Left ventricle myocardium inferior (tissue), 1 donor: ENCODE measurements at regions not wholly inside any gene's neighbourhood (a gene's known extent, or its start where the extent isn't known, plus 50 kb on each side); places are given as distances from the start of the nearest gene placed in this dataset.

ENCODE experiments used
- DNase-seq: peaks from one replicate; pipeline ENCODE4 v3.0.0-alpha.2; 2020
- H3K27ac ChIP-seq: fragments of 200-600 bp; replicated peaks from 2 replicates; pipeline ENCODE4 v1.8.0; 2021
- H3K27me3 ChIP-seq: fragments of 200-600 bp; 2 replicates; pipeline ENCODE4 v1.8.0; 2021; ENCODE audit warnings: low read depth
- H3K36me3 ChIP-seq: fragments of 200-600 bp; 2 replicates; pipeline ENCODE4 v1.8.0; 2021
- H3K4me1 ChIP-seq: fragments of 200-600 bp; 2 replicates; pipeline ENCODE4 v1.8.0; 2021
- H3K4me3 ChIP-seq: fragments of 200-600 bp; 2 replicates; pipeline ENCODE4 v1.8.0; 2021; ENCODE audit warnings: mild to moderate bottlenecking, moderate library complexity
- H3K9me3 ChIP-seq: fragments of 200-600 bp; replicated peaks from 2 replicates; pipeline ENCODE4 v1.8.0; 2021
- CTCF ChIP-seq: fragments of 200-600 bp; IDR thresholded peaks from 2 replicates; pipeline ENCODE4 v1.8.0; 2021; ENCODE audit warnings: antibody characterized with exemption, mild to moderate bottlenecking, borderline replicate concordance
- intact Hi-C: fragments of 100-400 bp; cut with micrococcal nuclease; formaldehyde crosslinking; loops from one replicate; pipeline ENCODE4 v1.11.0; 2022
- donor health status: DM: no; HTN: yes; CAD: no; lungs with severe emphysema.

- peaks cover under 1% of the 10 kb centered on the region for H3K27me3 ChIP-seq
- H3K9me3 ChIP-seq = no peaks in the 10 kb centered on the region
- H3K4me1 ChIP-seq = no peaks in the 10 kb centered on the region
- H3K4me3 ChIP-seq = no peak overlapping the region
- intact Hi-C loops = no loop called here
- no peak for TF ChIP-seq CTCF
- no peak overlapping the region for H3K27ac ChIP-seq
- DNase-seq = no peak
- no peaks in the 10 kb centered on the region for H3K36me3 ChIP-seq
Observed at GRCh38 chr1:55524006-55524405, 308.8 kb upstream of the USP24 start.

GRCh38 chr1:55522982-55523381 is 307.8 kb upstream of the USP24 start:
- TF ChIP-seq CTCF = no peak

GRCh38 chr1:55522353-55522903 is 307.3 kb upstream of the USP24 start:
- Histone ChIP-seq H3K36me3 (no peaks in the 10 kb centered on the region), H3K4me1 (no peaks in the 10 kb centered on the region), H3K9me3 (no peaks in the 10 kb centered on the region), H3K27ac (no peak overlapping the region), H3K27me3 (peaks cover 7% of the 10 kb centered on the region), H3K4me3 (no peak overlapping the region)
- intact Hi-C loops = no loop called here
- no peak for TF ChIP-seq CTCF
- no peak for DNase-seq

More at GRCh38 chr1:55522982-55523381, 307.8 kb upstream of the USP24 start:
- Histone ChIP-seq H3K27me3 (peaks cover 5% of the 10 kb centered on the region), H3K4me3 (no peak overlapping the region), H3K27ac (no peak overlapping the region), H3K36me3 (no peaks in the 10 kb centered on the region), H3K4me1 (no peaks in the 10 kb centered on the region), H3K9me3 (no peaks in the 10 kb centered on the region)
- intact Hi-C loops = no loop called here
- no peak for DNase-seq

GRCh38 chr1:55520861-55521260 is 305.7 kb upstream of the USP24 start:
- no peak for DNase-seq
- Histone ChIP-seq H3K4me3 (no peak overlapping the region), H3K9me3 (no peaks in the 10 kb centered on the region), H3K27ac (no peak overlapping the region), H3K27me3 (peaks cover 18% of the 10 kb centered on the region), H3K36me3 (no peaks in the 10 kb centered on the region), H3K4me1 (no peaks in the 10 kb centered on the region)
- intact Hi-C loops = no loop called here
- TF ChIP-seq CTCF = no peak

GRCh38 chr1:55519937-55520683 is 304.9 kb upstream of the USP24 start:
- H3K9me3 ChIP-seq = no peaks in the 10 kb centered on the region
- no peak overlapping the region for H3K27ac ChIP-seq
- H3K4me3 ChIP-seq = no peak overlapping the region
- H3K4me1 ChIP-seq = no peaks in the 10 kb centered on the region
- H3K27me3 ChIP-seq = peaks cover 18% of the 10 kb centered on the region
- no peak for DNase-seq
- no peak for TF ChIP-seq CTCF
- intact Hi-C loops = no loop called here
- H3K36me3 ChIP-seq = no peaks in the 10 kb centered on the region
